Stimulated activated CD4-positive, alpha-beta T cell treated with anti-CD3 and anti-CD28 coated beads, Interleukin-12 subunit alpha, Interleukin-12 subunit beta, amount 100 ng/mL, for 4 hours (primary cell): ENCODE measurements at regions not wholly inside any gene's neighbourhood (a gene's known extent, or its start where the extent isn't known, plus 50 kb on each side); places are given as distances from the start of the nearest gene placed in this dataset.
A peak's percentile ranks its signal among the peaks of the same experiment; 100 is the strongest.

Source experiments
- DNase-seq: peaks from one replicate; pipeline ENCODE4 v3.0.0-alpha.2; 2020

- no peak for DNase-seq
Observed at GRCh38 chr5:174312641-174313040, 267.1 kb downstream of the NSG2 start.

DNA sequence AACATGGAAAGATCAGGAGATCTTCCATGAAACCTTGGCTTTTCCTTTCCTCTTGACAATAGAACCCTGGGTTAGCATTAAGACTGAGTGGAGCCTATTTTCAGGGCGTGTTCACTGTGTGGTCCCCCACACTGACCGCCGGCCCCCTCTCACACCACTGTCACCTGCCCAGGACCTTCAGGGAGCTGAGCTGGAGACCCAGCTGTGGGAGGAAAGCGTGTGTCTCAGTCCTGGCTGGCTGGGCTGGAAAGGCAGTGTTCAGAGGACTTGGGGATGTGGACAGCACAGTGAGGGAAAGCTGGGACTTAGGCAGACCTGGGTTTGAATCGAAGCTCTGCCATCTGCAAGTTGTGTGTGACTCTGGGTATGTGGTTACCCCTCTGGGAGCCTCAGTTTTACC is 268.1 kb downstream of the NSG2 start:
- no peak for DNase-seq

GRCh38 chr5:174314261-174314660 is 268.8 kb downstream of the NSG2 start:
- no peak for DNase-seq

DNA sequence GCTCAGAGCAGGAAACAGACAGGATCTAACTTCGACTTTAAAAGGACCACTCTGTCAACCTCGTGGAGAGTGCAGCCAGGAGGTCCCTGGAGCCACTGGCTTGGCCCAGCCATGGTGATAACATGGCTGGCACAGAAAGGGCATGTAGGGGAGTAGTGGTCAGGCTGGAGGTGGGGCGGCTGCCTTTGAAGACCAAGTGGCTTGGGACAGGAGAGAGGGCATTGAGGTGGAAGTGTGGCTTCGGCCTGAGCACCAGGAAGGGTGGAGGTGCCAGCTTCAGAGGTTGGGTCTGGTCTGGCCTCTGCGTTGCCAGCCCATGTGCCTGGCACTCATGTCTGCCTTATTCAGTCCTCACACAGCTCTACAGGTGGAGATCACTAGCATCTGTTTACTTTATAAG is 270.0 kb downstream of the NSG2 start:
- no peak for DNase-seq

- DNase-seq: no peak
Observed at GRCh38 chr5:174315871-174316270, 270.4 kb downstream of the NSG2 start.

- DNase-seq: no peak
Observed at GRCh38 chr5:174316326-174316725, 270.8 kb downstream of the NSG2 start.

- DNase-seq: no peak
Observed at GRCh38 chr5:174317256-174317894, 271.9 kb downstream of the NSG2 start.

- DNase-seq: no peak
Observed at GRCh38 chr5:174318578-174318977, 273.1 kb downstream of the NSG2 start.

- no peak for DNase-seq
Observed at GRCh38 chr5:174319551-174319950, 274.0 kb downstream of the NSG2 start.

DNA sequence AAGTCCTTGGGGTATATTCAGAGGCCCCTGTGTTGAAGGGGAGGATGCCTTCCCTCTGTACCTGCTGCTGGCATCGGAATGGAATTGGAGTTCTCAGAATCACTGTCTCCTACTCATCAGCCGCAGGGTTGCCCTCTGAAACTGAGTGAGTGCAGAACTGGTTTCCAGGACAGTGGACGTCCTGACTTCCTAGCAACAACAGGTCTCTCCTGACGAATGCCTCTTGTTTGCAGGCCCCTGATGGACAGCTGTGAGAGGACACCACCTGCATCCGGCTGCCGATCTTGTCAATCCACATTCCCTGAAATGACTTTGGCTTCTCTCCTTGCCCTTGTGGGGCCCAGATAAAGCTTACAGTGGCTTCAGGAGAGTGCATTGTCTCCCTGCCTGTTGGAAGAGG is 274.5 kb downstream of the NSG2 start:
- no peak for DNase-seq

GRCh38 chr5:174323878-174324281 is 278.4 kb downstream of the NSG2 start:
- no peak for DNase-seq

GRCh38 chr5:174324680-174325079 is 279.2 kb downstream of the NSG2 start:
- no peak for DNase-seq

GRCh38 chr5:174325431-174325830 is 279.9 kb downstream of the NSG2 start:
- DNase-seq: no peak

- DNase-seq: no peak
Observed at GRCh38 chr5:174325961-174326360, 280.5 kb downstream of the NSG2 start.

DNA sequence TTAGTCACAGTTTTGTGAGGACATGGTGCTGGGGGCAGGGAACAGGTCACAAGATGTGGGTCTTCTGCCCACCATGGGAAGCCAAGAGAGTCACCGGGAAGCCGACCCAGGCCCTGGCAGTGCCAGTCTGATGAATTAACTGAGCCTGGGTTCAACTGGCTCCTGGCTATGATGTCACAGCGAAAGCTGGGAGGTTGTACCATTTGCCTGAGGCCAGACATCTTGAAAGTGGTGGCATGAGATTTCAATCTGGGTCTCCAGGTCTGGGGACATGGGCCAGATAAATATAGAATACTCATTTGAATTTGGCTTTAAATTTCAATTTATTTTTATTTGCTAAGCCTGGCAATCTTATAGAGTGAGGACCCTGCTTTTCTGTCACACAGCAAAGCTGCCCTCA is 280.9 kb downstream of the NSG2 start:
- no peak for DNase-seq

DNA sequence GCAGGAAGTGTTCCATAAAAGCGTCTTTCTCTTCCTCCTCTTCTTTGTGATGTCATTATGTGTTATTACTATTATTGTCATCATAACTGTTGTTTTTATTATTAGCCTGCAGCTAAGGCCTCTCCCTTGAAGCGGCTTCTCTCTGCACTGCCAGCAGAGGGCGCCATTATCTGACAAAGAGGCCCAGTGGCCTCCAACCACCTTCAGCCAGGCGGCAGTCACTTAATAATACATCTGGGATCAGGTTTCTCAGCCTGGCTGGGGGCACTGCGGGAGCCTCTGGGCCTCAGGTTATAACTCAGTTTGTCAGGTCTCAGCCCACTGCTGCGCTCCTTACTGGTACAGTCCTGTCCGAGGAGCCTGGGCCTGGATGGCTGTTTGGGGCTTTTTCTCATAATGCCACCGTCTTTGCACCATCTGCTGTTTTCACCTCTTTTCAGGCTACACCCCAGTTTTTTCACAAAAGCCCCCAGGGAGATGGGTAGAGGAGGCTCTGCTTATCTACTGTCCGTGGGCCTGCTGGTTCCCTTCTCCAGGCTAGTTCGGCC is 281.9 kb downstream of the NSG2 start:
- DNase-seq: peak; percentile 32

DNA sequence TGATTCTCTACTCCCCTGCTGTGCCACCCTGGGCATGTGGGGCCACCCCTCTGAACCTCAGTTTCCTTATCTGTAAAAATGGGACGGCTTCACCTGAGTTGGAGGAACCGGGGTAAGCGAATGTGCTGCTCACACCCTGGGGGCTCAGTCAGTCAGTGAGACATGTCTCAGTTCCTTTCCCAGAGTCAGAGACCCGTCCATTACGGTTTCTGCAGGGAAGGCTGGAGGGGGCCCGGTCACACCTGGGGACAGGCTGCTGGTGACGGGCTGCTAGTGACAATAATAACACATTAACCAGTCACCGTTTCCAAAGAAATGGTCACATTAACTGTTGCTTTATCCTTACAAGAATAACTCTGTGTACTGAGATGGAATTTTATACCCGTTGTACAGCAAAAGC is 282.4 kb downstream of the NSG2 start:
- DNase-seq: no peak

- no peak for DNase-seq
Observed at GRCh38 chr5:174328631-174329299, 283.3 kb downstream of the NSG2 start.

DNA sequence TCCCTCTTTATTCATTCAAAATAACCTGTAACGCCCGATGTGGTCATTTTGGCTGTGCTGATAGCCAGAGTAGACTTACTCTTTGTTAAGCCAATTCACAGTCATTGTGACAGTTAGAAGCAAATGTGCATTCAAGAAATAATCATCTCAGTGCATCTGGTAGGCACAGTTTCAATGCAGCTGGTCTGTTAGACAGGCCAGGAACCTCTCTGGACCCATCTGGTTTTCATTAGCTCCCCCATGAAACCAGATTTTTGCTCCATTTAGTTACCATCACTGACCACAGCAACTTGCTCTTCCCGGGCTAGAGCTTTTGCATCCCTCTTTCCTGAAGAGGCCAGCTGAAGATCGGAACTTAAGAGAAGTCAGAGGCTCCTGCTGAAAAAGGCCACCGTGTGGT is 284.2 kb downstream of the NSG2 start:
- no peak for DNase-seq

DNA sequence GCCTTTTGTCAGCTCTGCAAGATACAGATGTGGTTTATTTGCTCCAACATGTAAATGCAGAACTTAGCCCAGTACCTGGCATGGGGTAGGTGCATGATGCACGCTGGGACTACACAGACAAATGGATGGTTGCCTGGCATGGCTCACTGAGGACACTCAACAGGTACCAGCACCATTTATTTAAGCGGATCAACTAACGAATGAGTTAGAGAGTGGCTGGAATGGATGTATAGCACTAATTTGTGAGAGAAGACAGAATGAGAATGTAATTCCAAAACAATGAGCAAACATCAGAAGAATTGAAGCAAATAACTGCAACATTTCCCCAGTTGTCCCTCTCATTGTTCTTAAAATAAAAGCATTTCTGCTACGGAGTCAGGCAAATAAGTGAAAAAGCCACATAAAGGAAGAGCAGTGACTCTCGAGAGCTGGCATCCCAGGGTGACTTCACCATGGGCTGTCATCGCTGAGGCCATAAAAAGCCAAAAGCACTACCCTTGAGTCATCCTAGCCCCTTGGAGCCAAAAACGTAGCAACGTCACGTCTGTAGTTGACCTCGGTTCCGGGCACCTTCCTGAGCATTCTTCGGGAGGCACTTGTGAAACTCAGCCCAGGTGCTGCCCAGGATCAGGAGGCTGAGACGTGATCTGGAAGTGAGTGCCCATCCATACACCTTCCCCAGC is 290.3 kb downstream of the NSG2 start:
- DNase-seq: no peak

GRCh38 chr5:174336479-174336878 is 291.0 kb downstream of the NSG2 start:
- DNase-seq: no peak

GRCh38 chr5:174337276-174338184 is 292.0 kb downstream of the NSG2 start:
- no peak for DNase-seq
